B cell (primary cell): ENCODE measurements at regions not wholly inside any gene's neighbourhood (a gene's known extent, or its start where the extent isn't known, plus 50 kb on each side); places are given as distances from the start of the nearest gene placed in this dataset.

Source experiments
- ATAC-seq: fragments of 200-7000 bp; cut with Tn5 transposase; one replicate; pipeline ENCODE4 v1.10.0; 2021; ENCODE audit warnings: low read depth, mild to moderate bottlenecking, moderate number of reproducible peaks, moderate library complexity
- CTCF ChIA-PET: fragments of 350-600 bp; sonication (Branson Sonifier 250); formaldehyde crosslinking; loops from one replicate; lab custom pipeline; 2021; ENCODE audit warnings: antibody characterized with exemption, inconsistent platforms; lab: Charles Lee
- POLR2A ChIA-PET: fragments of 350-600 bp; sonication (Branson Sonifier 250); formaldehyde crosslinking; loops from one replicate; lab custom pipeline; 2021; ENCODE audit warnings: antibody characterized with exemption; lab: Charles Lee
- DNase-seq: peaks from one replicate; pipeline ENCODE4 v3.0.0; 2013
- H2AFZ ChIP-seq: 2 replicates; pipeline ENCODE4 v1.6.1; 2012; ENCODE audit warnings: mild to moderate bottlenecking, low read depth, low read length; ENCODE audit not compliant: insufficient read depth, poor library complexity, severe bottlenecking
- H3K27ac ChIP-seq, 2 donors: 1 replicate in 1 of 2; 2 replicates in 1 of 2; pipeline ENCODE4 v1.5.1; 2012 to 2013; ENCODE audit warnings: low read length in 2 of 2, mild to moderate bottlenecking in 2 of 2, moderate library complexity in 1 of 2
- H3K27me3 ChIP-seq, 4 experiments: fragments of 200-600 bp in 1 of 4; sonication (generic) in 1 of 4; replicated peaks in 1 of 4; 1 replicate in 2 of 4; 2 replicates in 2 of 4; pipeline versions ENCODE4 v1.6.1 to v1.7.0; 2013 to 2016; ENCODE audit warnings: low read length in 3 of 4, mild to moderate bottlenecking in 2 of 4, mixed read lengths in 1 of 4, moderate library complexity in 1 of 4; ENCODE audit not compliant: insufficient read depth in 4 of 4, control insufficient read depth in 3 of 4; ENCODE audit errors: control extremely low read depth in 1 of 4
- H3K36me3 ChIP-seq, 2 experiments: replicated peaks in 1 of 2; 1 replicate in 1 of 2; 2 replicates in 1 of 2; pipeline versions ENCODE4 v1.6.1 to v1.7.1; 2013; ENCODE audit warnings: low read length in 1 of 2; ENCODE audit not compliant: insufficient read depth in 2 of 2, control insufficient read depth in 1 of 2; ENCODE audit errors: control extremely low read depth in 1 of 2, extremely low read depth in 1 of 2
- H3K4me1 ChIP-seq, 2 donors: fragments of 200-600 bp in 1 of 2; sonication (generic) in 1 of 2; 1 replicate in 1 of 2; 2 replicates in 1 of 2; pipeline versions ENCODE4 v1.5.1 to v1.6.1; 2013 to 2017; ENCODE audit warnings: low read length in 2 of 2; ENCODE audit not compliant: control insufficient read depth in 2 of 2, insufficient read depth in 2 of 2
- H3K4me2 ChIP-seq: replicated peaks from 2 replicates; pipeline ENCODE3; 2012; ENCODE audit warnings: mild to moderate bottlenecking, low read depth, low read length; ENCODE audit not compliant: poor library complexity, severe bottlenecking
- H3K4me3 ChIP-seq, 5 experiments: fragments of 200-600 bp in 1 of 5; sonication (generic) in 1 of 5; 1 replicate in 3 of 5; 2 replicates in 2 of 5; pipeline versions ENCODE4 v1.5.1 to v1.7.0; 2011 to 2016; ENCODE audit warnings: low read length in 4 of 5, mild to moderate bottlenecking in 4 of 5, low read depth in 2 of 5, control low read depth in 1 of 5, moderate library complexity in 1 of 5; ENCODE audit not compliant: insufficient read depth in 1 of 5; ENCODE audit errors: control extremely low read depth in 1 of 5, extremely low read depth in 1 of 5
- H3K79me2 ChIP-seq: fragments of 200-600 bp; sonication (generic); one replicate; pipeline ENCODE4 v1.6.0; 2016; ENCODE audit warnings: low read length; ENCODE audit not compliant: control insufficient read depth, insufficient read depth
- H3K9ac ChIP-seq: fragments of 200-600 bp; sonication (generic); 2 replicates; pipeline ENCODE4 v1.6.1; 2017; ENCODE audit warnings: mild to moderate bottlenecking, low read length, moderate library complexity
- H3K9me3 ChIP-seq, 3 donors: one replicate each; pipeline versions ENCODE4 v1.6.1 to v1.7.1; 2013; ENCODE audit warnings: low read length in 2 of 3; ENCODE audit not compliant: control insufficient read depth in 2 of 3, insufficient read depth in 1 of 3; ENCODE audit errors: control extremely low read depth in 1 of 3
- H4K20me1 ChIP-seq: 2 replicates; pipeline ENCODE4 v1.6.0; 2012; ENCODE audit warnings: mild to moderate bottlenecking, low read length; ENCODE audit not compliant: insufficient read depth, control insufficient read depth, poor library complexity, severe bottlenecking
- H3K27ac Mint-ChIP-seq: one replicate; pipeline ENCODE4 v1.8.0; 2021; ENCODE audit warnings: mixed read lengths
- H3K27me3 Mint-ChIP-seq: one replicate; pipeline ENCODE4 v1.8.0; 2021; ENCODE audit warnings: mixed read lengths
- H3K4me1 Mint-ChIP-seq: one replicate; pipeline ENCODE4 v1.8.0; 2021; ENCODE audit warnings: mixed read lengths
- H3K4me3 Mint-ChIP-seq: one replicate; pipeline ENCODE4 v1.8.0; 2021; ENCODE audit warnings: mixed read lengths
- H3K9me3 Mint-ChIP-seq: one replicate; pipeline ENCODE4 v1.8.0; 2022; ENCODE audit warnings: mixed read lengths; ENCODE audit not compliant: insufficient read depth
- EZH2 ChIP-seq: IDR thresholded peaks from 2 replicates; pipeline ENCODE4 v1.6.1; 2012; ENCODE audit warnings: borderline replicate concordance, low read depth, mild to moderate bottlenecking, moderate library complexity, low read length; ENCODE audit not compliant: insufficient read depth, poor library complexity, severe bottlenecking
- WGBS: methylation state at CpG from one replicate; pipeline ENCODE4 v1.1.5; 2013; ENCODE audit warnings: missing lambda C conversion rate; ENCODE audit not compliant: insufficient coverage; 5-methylcytosine and 5-hydroxymethylcytosine counted together
- intact Hi-C: fragments of 100-400 bp; cut with micrococcal nuclease; formaldehyde crosslinking; loops from one replicate; pipeline ENCODE4 v1.10.0; 2022
- TF ChIP-seq, protein P1 (sequence below): fragments of 200-600 bp; IDR thresholded peaks from one replicate; pipeline ENCODE4 v1.8.0; 2022; ENCODE audit warnings: antibody characterized with exemption, mild to moderate bottlenecking

DNA sequence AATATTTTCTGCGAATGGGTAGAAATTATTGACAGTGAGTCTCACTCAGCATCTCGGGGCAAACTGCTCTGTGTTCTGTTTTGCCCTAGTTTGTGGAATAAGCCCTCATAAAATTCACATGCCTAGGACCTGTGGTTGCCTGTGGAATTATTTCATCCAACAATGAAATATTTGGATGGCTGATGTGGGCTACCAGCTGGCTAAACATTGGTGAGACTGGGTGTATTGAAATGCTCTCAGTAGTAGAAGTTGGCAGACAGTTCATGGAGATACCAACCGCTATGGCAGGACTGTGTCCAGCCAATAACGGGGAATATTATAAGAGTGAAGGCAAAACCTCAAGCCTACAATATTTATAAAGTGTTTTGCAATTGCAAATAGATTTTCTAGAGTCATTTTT is 344.1 kb upstream of the RPS23 start:
- Histone ChIP-seq H2AFZ (no peak overlapping the region), H3K4me1 (no peaks in the 10 kb centered on the region), H3K36me3 (no peaks in the 10 kb centered on the region), H3K27ac (no peak overlapping the region), H3K4me3 (no peak overlapping the region), H4K20me1 (no peaks in the 10 kb centered on the region), H3K9me3 (no peaks in the 10 kb centered on the region), H3K79me2 (no peaks in the 10 kb centered on the region), H3K9ac (no peak overlapping the region), H3K27me3 (no peaks in the 10 kb centered on the region), H3K4me2 (no peak overlapping the region)
- TF ChIP-seq, protein P1, sequence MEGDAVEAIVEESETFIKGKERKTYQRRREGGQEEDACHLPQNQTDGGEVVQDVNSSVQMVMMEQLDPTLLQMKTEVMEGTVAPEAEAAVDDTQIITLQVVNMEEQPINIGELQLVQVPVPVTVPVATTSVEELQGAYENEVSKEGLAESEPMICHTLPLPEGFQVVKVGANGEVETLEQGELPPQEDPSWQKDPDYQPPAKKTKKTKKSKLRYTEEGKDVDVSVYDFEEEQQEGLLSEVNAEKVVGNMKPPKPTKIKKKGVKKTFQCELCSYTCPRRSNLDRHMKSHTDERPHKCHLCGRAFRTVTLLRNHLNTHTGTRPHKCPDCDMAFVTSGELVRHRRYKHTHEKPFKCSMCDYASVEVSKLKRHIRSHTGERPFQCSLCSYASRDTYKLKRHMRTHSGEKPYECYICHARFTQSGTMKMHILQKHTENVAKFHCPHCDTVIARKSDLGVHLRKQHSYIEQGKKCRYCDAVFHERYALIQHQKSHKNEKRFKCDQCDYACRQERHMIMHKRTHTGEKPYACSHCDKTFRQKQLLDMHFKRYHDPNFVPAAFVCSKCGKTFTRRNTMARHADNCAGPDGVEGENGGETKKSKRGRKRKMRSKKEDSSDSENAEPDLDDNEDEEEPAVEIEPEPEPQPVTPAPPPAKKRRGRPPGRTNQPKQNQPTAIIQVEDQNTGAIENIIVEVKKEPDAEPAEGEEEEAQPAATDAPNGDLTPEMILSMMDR, result no peak
- TF ChIP-seq EZH2, result no peak
- no CpG with 5 or more reads among the region's 4 CpGs for WGBS
- ATAC-seq (no peak), DNase-seq (no peak)
- no peaks in the 10 kb centered on the region for H3K27me3 Mint-ChIP-seq
- H3K27ac Mint-ChIP-seq, result no peak overlapping the region
- H3K9me3 Mint-ChIP-seq, result peaks cover 2% of the 10 kb centered on the region
- intact Hi-C loops, result no loop called here
- ChIA-PET POLR2A (no interaction called here), CTCF (no interaction called here)
- no peak overlapping the region for H3K4me3 Mint-ChIP-seq
- H3K4me1 Mint-ChIP-seq, result no peaks in the 10 kb centered on the region

DNA sequence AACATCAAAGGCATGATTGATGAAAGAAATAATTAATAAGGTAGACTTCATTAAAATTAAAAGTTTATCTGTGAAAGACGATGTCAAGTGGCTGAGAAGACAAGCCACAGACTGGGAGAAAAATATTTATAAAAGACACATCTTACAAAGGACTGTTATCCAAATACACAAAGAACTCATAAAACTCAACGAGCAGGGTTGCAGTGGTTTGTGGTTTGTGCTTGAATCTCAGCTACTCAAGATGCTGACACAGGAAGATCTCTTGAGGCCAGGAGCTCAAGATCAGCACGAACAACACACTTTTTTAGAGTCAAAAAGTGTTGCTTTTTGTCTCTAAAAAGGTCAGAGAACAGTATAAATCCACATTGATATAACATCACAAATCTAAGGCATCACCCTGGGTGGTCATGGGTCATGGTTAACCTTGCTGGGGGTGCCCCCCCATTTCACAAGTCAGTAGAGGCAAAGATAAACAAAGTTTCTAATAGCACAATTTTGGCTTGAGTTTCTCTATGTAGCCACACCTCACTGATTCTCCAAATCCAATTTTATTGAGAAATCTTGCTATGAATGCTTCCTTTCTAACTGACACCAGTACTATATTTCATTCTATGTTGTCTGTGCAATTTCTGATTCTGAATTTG is 342.9 kb upstream of the RPS23 start:
- Mint-ChIP-seq H3K27ac (no peak overlapping the region), H3K4me3 (no peak overlapping the region), H3K27me3 (no peaks in the 10 kb centered on the region), H3K4me1 (no peaks in the 10 kb centered on the region), H3K9me3 (no peaks in the 10 kb centered on the region)
- DNase-seq (no peak), ATAC-seq (no peak)
- Histone ChIP-seq H3K4me2 (no peak overlapping the region), H4K20me1 (no peaks in the 10 kb centered on the region), H3K36me3 (no peaks in the 10 kb centered on the region), H2AFZ (no peak overlapping the region), H3K9ac (no peak overlapping the region), H3K79me2 (no peaks in the 10 kb centered on the region), H3K27ac (no peak overlapping the region), H3K4me1 (no peaks in the 10 kb centered on the region), H3K4me3 (no peak overlapping the region), H3K27me3 (no peaks in the 10 kb centered on the region), H3K9me3 (no peaks in the 10 kb centered on the region)
- WGBS, result no CpG with 5 or more reads among the region's 3 CpGs
- ChIA-PET POLR2A (no interaction called here), CTCF (no interaction called here)
- no peak for TF ChIP-seq EZH2
- TF ChIP-seq, protein P1, result no peak
- intact Hi-C loops, result no loop called here
